K562 (cell line): ENCODE measurements at regions not wholly inside any gene's neighbourhood (a gene's known extent, or its start where the extent isn't known, plus 50 kb on each side); places are given as distances from the start of the nearest gene placed in this dataset.

ENCODE experiments used
- ATAC-seq: fragments of 200-7000 bp; cut with Tn5 transposase; 3 replicates; pipeline ENCODE4 v1.9.1; 2020; ENCODE audit warnings: moderate library complexity
- BruUV-seq: library from RNA; stranded (reverse); fragments of 400-500 nt; replicated peaks from 2 replicates; lab custom pipeline; 2021; lab: Mats Ljungman, UMichigan
- CTCF ChIA-PET: fragments of 300-600 bp; formaldehyde crosslinking; extraction: SDS; loops from one replicate; lab custom pipeline; 2021; ENCODE audit warnings: low intra/inter-chr PET ratio; lab: Yijun Ruan, JAX
- POLR2A ChIA-PET: fragments of 300-600, 350-650 bp; sonication (Branson Sonifier 250); formaldehyde crosslinking; extraction: SDS; loops from one replicate; lab custom pipeline; 2021; ENCODE audit warnings: antibody characterized with exemption, inconsistent platforms; lab: Yijun Ruan, JAX
- DNase-seq, 4 experiments: peaks; one replicate each; pipeline versions ENCODE4 v3.0.0 to v3.0.0-alpha.2; 2011 to 2018; ENCODE audit warnings: low spot score in 3 of 4, mixed read lengths in 3 of 4; ENCODE audit errors: extremely low read depth in 1 of 4
- FAIRE-seq: peaks from 2 replicates; lab custom pipeline; 2011; peaks lifted over from hg19 to GRCh38; lab: Jason Lieb, UNC
- H2AFZ ChIP-seq: 2 replicates; pipeline ENCODE4 v1.6.0; 2011; ENCODE audit warnings: low read depth, low read length, control low read depth, inconsistent platforms
- H3K27ac ChIP-seq: fragments of 200-600 bp; 3 replicates; pipeline ENCODE4 v1.8.0; 2011; ENCODE audit warnings: low read depth, mild to moderate bottlenecking, control low read depth, inconsistent platforms, low read length, moderate library complexity, mixed read lengths; ENCODE audit errors: extremely low read depth
- H3K27me3 ChIP-seq, 2 experiments: fragments of 300-600 bp in 1 of 2; 2 replicates in 1 of 2; 3 replicates in 1 of 2; pipeline versions ENCODE4 v1.6.0 to v1.8.0; 2011; ENCODE audit warnings: inconsistent platforms in 2 of 2, low read length in 2 of 2, mild to moderate bottlenecking in 1 of 2, mixed read lengths in 1 of 2, moderate library complexity in 1 of 2; ENCODE audit not compliant: control insufficient read depth in 2 of 2, insufficient read depth in 2 of 2
- H3K36me3 ChIP-seq: fragments of 300-600 bp; 3 replicates; pipeline ENCODE4 v1.8.0; 2011; ENCODE audit warnings: mild to moderate bottlenecking, low read length, inconsistent platforms; ENCODE audit not compliant: control insufficient read depth, insufficient read depth
- H3K4me1 ChIP-seq, 2 experiments: fragments of 200-600 bp in 1 of 2; replicated peaks in 1 of 2; 2 replicates in 1 of 2; 3 replicates in 1 of 2; pipeline versions ENCODE4 v1.5.1 to v1.8.0; 2011; ENCODE audit warnings: inconsistent platforms in 2 of 2, low read length in 2 of 2, mild to moderate bottlenecking in 1 of 2, mixed read lengths in 1 of 2, moderate library complexity in 1 of 2; ENCODE audit not compliant: control insufficient read depth in 2 of 2, insufficient read depth in 2 of 2
- H3K4me2 ChIP-seq: 2 replicates; pipeline ENCODE4 v1.6.1; 2011; ENCODE audit warnings: low read length, control low read depth, inconsistent platforms, mixed read lengths; ENCODE audit not compliant: insufficient read depth
- H3K4me3 ChIP-seq: fragments of 200-600 bp; sonication (generic), shearing (Covaris generic); 2 replicates; pipeline ENCODE4 v1.5.1; 2016; ENCODE audit warnings: control low read depth, inconsistent platforms
- H3K79me2 ChIP-seq: fragments of 200-600 bp; 3 replicates; pipeline ENCODE4 v1.8.0; 2011; ENCODE audit warnings: low read length, inconsistent platforms; ENCODE audit not compliant: control insufficient read depth, insufficient read depth
- H3K9ac ChIP-seq, 2 experiments: 2 replicates each; pipeline versions ENCODE4 v1.6.0 to v1.6.1; 2011; ENCODE audit warnings: low read depth in 2 of 2, low read length in 2 of 2, control low read depth in 1 of 2, inconsistent platforms in 1 of 2, mild to moderate bottlenecking in 1 of 2, mixed read lengths in 1 of 2; ENCODE audit not compliant: insufficient read depth in 1 of 2
- H3K9me1 ChIP-seq: one replicate; pipeline ENCODE4 v1.6.0; 2011; ENCODE audit warnings: inconsistent platforms, mild to moderate bottlenecking, low read length, moderate library complexity; ENCODE audit not compliant: control insufficient read depth, insufficient read depth
- H3K9me3 ChIP-seq: replicated peaks from 2 replicates; pipeline ENCODE4 v1.5.1; 2011; ENCODE audit warnings: low read depth, low read length, inconsistent platforms; ENCODE audit not compliant: control insufficient read depth, insufficient read depth
- H4K20me1 ChIP-seq: replicated peaks from 2 replicates; pipeline ENCODE4 v1.6.1; 2011; ENCODE audit warnings: low read length, inconsistent platforms, mixed read lengths; ENCODE audit not compliant: control insufficient read depth, insufficient read depth
- CHD1 ChIP-seq: fragments of 200-600 bp; sonication (generic); IDR thresholded peaks from one replicate; pipeline ENCODE4 v1.6.1; 2012; ENCODE audit warnings: mild to moderate bottlenecking, moderate library complexity, low read length, inconsistent platforms
- HIVEP1 ChIP-seq: fragments of 250-450 bp; sonication (Bioruptor Pico); IDR thresholded peaks from 2 replicates; pipeline ENCODE4 v1.4.0; 2020; ENCODE audit warnings: mild to moderate bottlenecking
- HNRNPK ChIP-seq: fragments of 200-400 bp; formaldehyde crosslinking; IDR thresholded peaks from one replicate; pipeline ENCODE4 v1.6.1; 2018; ENCODE audit warnings: mild to moderate bottlenecking, low read depth, low read length; ENCODE audit not compliant: poor library complexity, severe bottlenecking
- HNRNPL ChIP-seq: fragments of 200-400 bp; formaldehyde crosslinking; IDR thresholded peaks from 2 replicates; pipeline ENCODE4 v1.6.1; 2017; ENCODE audit warnings: low read depth, mild to moderate bottlenecking, low read length
- HSF4 ChIP-seq: fragments of 250-450 bp; sonication (Bioruptor Pico); IDR thresholded peaks from 2 replicates; pipeline ENCODE4 v2.1.2; 2022; ENCODE audit warnings: mild to moderate bottlenecking, moderate library complexity, borderline replicate concordance
- KLF16 ChIP-seq: IDR thresholded peaks from 2 replicates; pipeline ENCODE4 v1.6.1; 2016; ENCODE audit warnings: antibody characterized with exemption
- NRF1 ChIP-seq, 2 experiments: fragments of 450-650 bp; IDR thresholded peaks in 1 of 2; conservative IDR thresholded peaks in 1 of 2; 2 replicates each; pipeline ENCODE4 v1.6.1; 2014; ENCODE audit warnings: mild to moderate bottlenecking in 2 of 2
- PHF21A ChIP-seq: fragments of 450-650 bp; IDR thresholded peaks from 2 replicates; pipeline ENCODE4 v1.6.1; 2017; ENCODE audit warnings: low read depth, borderline replicate concordance
- POU5F1 ChIP-seq: fragments of 150-350 bp; IDR thresholded peaks from 2 replicates; pipeline ENCODE4 v1.6.1; 2014; ENCODE audit warnings: borderline replicate concordance, low read length, low read depth, mild to moderate bottlenecking; ENCODE audit not compliant: partially characterized antibody
- SMAD4 ChIP-seq: fragments of 250-450 bp; sonication (Bioruptor Pico); conservative IDR thresholded peaks from 2 replicates; pipeline ENCODE4 v1.8.0; 2021; ENCODE audit warnings: inconsistent platforms, mild to moderate bottlenecking, moderate library complexity
- TAF1 ChIP-seq: IDR thresholded peaks from 2 replicates; pipeline ENCODE4 v1.6.1; 2011; ENCODE audit warnings: mild to moderate bottlenecking, low read length, moderate library complexity; ENCODE audit not compliant: insufficient read depth, control insufficient read depth, severe bottlenecking; ENCODE audit errors: extremely low read depth
- ZBTB5 ChIP-seq: fragments of 450-650 bp; IDR thresholded peaks from 2 replicates; pipeline ENCODE4 v1.6.1; 2017; ENCODE audit warnings: antibody characterized with exemption
- ZNF274 ChIP-seq: IDR thresholded peaks from 2 replicates; pipeline ENCODE4 v1.6.1; 2011; ENCODE audit warnings: low read depth, mild to moderate bottlenecking, low read length, moderate library complexity, borderline replicate concordance
- ZNF311 ChIP-seq: fragments of 250-450 bp; sonication (Bioruptor Pico); IDR thresholded peaks from 2 replicates; pipeline ENCODE4 v1.4.0; 2020; ENCODE audit warnings: mild to moderate bottlenecking, moderate library complexity
- ZSCAN29 ChIP-seq: fragments of 450-650 bp; IDR thresholded peaks from 2 replicates; pipeline ENCODE4 v1.6.1; 2017
- WGBS: fragments of 100-300 bp; shearing (Covaris generic); methylation state at CpG from one replicate; pipeline ENCODE4 v1.1.6; 2016; ENCODE audit warnings: low coverage, mixed read lengths; ENCODE audit not compliant: insufficient coverage; ENCODE audit errors: missing lambda C conversion rate; 5-methylcytosine and 5-hydroxymethylcytosine counted together
- in situ Hi-C: fragments of 300-500 bp; cut with MboI; formaldehyde crosslinking; loops from 4 replicates; pipeline ENCODE4 v1.15.0; 2018; ENCODE audit warnings: inconsistent platforms, mixed read lengths
- intact Hi-C: fragments of 100-400 bp; cut with micrococcal nuclease; formaldehyde crosslinking; loops from 2 replicates; pipeline ENCODE4 v1.14.2; 2022
- TF ChIP-seq, protein P1 (sequence below): fragments of 250-450 bp; sonication (Bioruptor Pico); IDR thresholded peaks from 2 replicates; pipeline ENCODE4 v1.8.0; 2021; ENCODE audit warnings: borderline replicate concordance, mild to moderate bottlenecking, moderate library complexity; ENCODE audit not compliant: poor library complexity, severe bottlenecking
- TF ChIP-seq, protein P2 (sequence below): fragments of 250-450 bp; sonication (Bioruptor Pico); IDR thresholded peaks from 2 replicates; pipeline ENCODE4 v1.9.0; 2021; ENCODE audit warnings: mild to moderate bottlenecking, inconsistent platforms

GRCh38 chr7:46809886-46810285, 772.0 kb downstream of the TNS3 start:
- Histone ChIP-seq H3K4me2 (no peak overlapping the region), H3K9ac (no peak overlapping the region), H3K4me3 (no peak overlapping the region), H3K4me1 (no peaks in the 10 kb centered on the region), H3K9me3 (0 out of 2 replicates have a peak, but pooled peaks cover 1% of the 10 kb centered on the region), H2AFZ (no peak overlapping the region), H3K9me1 (no peaks in the 10 kb centered on the region), H4K20me1 (no peaks in the 10 kb centered on the region), H3K79me2 (no peaks in the 10 kb centered on the region), H3K27me3 (no peaks in the 10 kb centered on the region), H3K36me3 (no peaks in the 10 kb centered on the region), H3K27ac (no peak overlapping the region)
- TF ChIP-seq, protein P1, sequence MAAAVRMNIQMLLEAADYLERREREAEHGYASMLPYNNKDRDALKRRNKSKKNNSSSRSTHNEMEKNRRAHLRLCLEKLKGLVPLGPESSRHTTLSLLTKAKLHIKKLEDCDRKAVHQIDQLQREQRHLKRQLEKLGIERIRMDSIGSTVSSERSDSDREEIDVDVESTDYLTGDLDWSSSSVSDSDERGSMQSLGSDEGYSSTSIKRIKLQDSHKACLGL (CRISPR knock-in tag): no peak
- TF ChIP-seq HNRNPL (no peak), ZSCAN29 (no peak), HNRNPK (no peak), PHF21A (no peak), CHD1 (no peak), ZBTB5 (no peak), POU5F1 (no peak), ZNF311 (CRISPR knock-in tag) (no peak), HSF4 (CRISPR knock-in tag) (no peak), HIVEP1 (CRISPR knock-in tag) (no peak), TAF1 (no peak), KLF16 (no peak), ZNF274 (no peak), SMAD4 (CRISPR knock-in tag) (no peak), NRF1 (conservative IDR thresholded peaks at IDR 0.05 in 1 of 2, IDR thresholded peaks at IDR 0.05 in 1 of 2) (no peak)
- TF ChIP-seq, protein P2, sequence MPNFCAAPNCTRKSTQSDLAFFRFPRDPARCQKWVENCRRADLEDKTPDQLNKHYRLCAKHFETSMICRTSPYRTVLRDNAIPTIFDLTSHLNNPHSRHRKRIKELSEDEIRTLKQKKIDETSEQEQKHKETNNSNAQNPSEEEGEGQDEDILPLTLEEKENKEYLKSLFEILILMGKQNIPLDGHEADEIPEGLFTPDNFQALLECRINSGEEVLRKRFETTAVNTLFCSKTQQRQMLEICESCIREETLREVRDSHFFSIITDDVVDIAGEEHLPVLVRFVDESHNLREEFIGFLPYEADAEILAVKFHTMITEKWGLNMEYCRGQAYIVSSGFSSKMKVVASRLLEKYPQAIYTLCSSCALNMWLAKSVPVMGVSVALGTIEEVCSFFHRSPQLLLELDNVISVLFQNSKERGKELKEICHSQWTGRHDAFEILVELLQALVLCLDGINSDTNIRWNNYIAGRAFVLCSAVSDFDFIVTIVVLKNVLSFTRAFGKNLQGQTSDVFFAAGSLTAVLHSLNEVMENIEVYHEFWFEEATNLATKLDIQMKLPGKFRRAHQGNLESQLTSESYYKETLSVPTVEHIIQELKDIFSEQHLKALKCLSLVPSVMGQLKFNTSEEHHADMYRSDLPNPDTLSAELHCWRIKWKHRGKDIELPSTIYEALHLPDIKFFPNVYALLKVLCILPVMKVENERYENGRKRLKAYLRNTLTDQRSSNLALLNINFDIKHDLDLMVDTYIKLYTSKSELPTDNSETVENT (CRISPR knock-in tag): no peak
- POLR2A ChIA-PET: no interaction called here
- WGBS: 0% methylated on average over 4 of the region's 4 CpGs
- in situ Hi-C loops (no loop called here), intact Hi-C loops (no loop called here)
- DNase-seq: no peak
- FAIRE-seq: no peak
- CTCF ChIA-PET: no interaction called here
- no TSS peak for BruUV-seq
- ATAC-seq: no peak
